ENCODE measurements at regions not wholly inside any gene's neighbourhood (a gene's known extent, or its start where the extent isn't known, plus 50 kb on each side); places are given as distances from the start of the nearest gene placed in this dataset.

GRCh38 chr1:191305370-191305769 lies 827.7 kb upstream of the BRINP3 start:
- ChIA-PET CTCF (no interaction called here), POLR2A (no interaction called here)
- Mint-ChIP-seq H3K27ac (no peak overlapping the region), H3K4me3 (no peak overlapping the region), H3K36me3 (ENCODE audit: low read depth) (no peaks in the 10 kb centered on the region), H3K9me3 (peaks cover 15% of the 10 kb centered on the region), H3K27me3 (no peaks in the 10 kb centered on the region), H3K4me1 (no peaks in the 10 kb centered on the region)
- no peak for TF ChIP-seq CTCF (IDR thresholded peaks at IDR 0.05)
- ATAC-seq (ENCODE audit: low read depth) (no peak), DNase-seq (no peak)
- intact Hi-C loops (cut with micrococcal nuclease): no loop called here

DNA sequence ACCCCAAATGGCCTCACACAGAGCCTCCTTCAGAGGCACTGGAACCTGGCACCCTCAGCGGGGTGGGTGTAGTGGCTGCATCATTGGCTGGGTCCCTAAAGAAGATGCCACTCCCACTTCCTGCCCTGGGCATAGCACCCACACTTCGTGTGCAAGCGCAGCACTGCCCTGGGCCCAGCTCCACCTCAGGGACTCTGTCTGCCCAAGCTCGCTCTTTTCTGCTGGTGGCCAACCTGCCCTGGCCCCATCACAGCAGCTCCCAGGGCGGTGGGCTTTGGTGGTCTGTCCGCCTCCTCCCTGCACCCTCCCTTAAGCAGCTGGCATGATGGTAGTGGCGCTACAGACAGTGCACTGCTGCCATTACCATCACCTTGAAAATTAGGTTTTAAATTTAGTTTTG lies 829.3 kb upstream of the BRINP3 start:
- ATAC-seq (ENCODE audit: low read depth) (no peak), DNase-seq (no peak)
- H3K4me1 Mint-ChIP-seq: no peaks in the 10 kb centered on the region
- POLR2A ChIA-PET: no interaction called here
- TF ChIP-seq CTCF (IDR thresholded peaks at IDR 0.05): no peak
- no peaks in the 10 kb centered on the region for H3K27me3 Mint-ChIP-seq
- peaks cover 8% of the 10 kb centered on the region for H3K9me3 Mint-ChIP-seq
- no peak overlapping the region for H3K27ac Mint-ChIP-seq
- intact Hi-C loops (cut with micrococcal nuclease): no loop called here
- no peak overlapping the region for H3K4me3 Mint-ChIP-seq
- no peaks in the 10 kb centered on the region for H3K36me3 Mint-ChIP-seq (ENCODE audit: low read depth)
- CTCF ChIA-PET: no interaction called here

GRCh38 chr1:191320062-191320461 lies 838.2 kb upstream of the RGS18 start:
- no peak for ATAC-seq (ENCODE audit: low read depth)
- intact Hi-C loops (cut with micrococcal nuclease): no loop called here
- Mint-ChIP-seq H3K27ac (no peak overlapping the region), H3K4me3 (no peak overlapping the region), H3K9me3 (no peaks in the 10 kb centered on the region), H3K4me1 (no peaks in the 10 kb centered on the region), H3K27me3 (no peaks in the 10 kb centered on the region), H3K36me3 (ENCODE audit: low read depth) (no peaks in the 10 kb centered on the region)
- TF ChIP-seq CTCF (IDR thresholded peaks at IDR 0.05): no peak
- no peak for DNase-seq
- ChIA-PET POLR2A (no interaction called here), CTCF (no interaction called here)

- Mint-ChIP-seq H3K36me3 (ENCODE audit: low read depth) (no peaks in the 10 kb centered on the region), H3K9me3 (peaks cover 3% of the 10 kb centered on the region), H3K4me3 (no peak overlapping the region), H3K27ac (no peak overlapping the region), H3K4me1 (no peaks in the 10 kb centered on the region), H3K27me3 (no peaks in the 10 kb centered on the region)
- CTCF ChIA-PET: no interaction called here
- POLR2A ChIA-PET: no interaction called here
- TF ChIP-seq CTCF (IDR thresholded peaks at IDR 0.05): no peak
- DNase-seq (no peak), ATAC-seq (ENCODE audit: low read depth) (no peak)
- intact Hi-C loops (cut with micrococcal nuclease): no loop called here
These were observed 830.4 kb upstream of the RGS18 start for GRCh38 chr1:191327868-191328267.

DNA sequence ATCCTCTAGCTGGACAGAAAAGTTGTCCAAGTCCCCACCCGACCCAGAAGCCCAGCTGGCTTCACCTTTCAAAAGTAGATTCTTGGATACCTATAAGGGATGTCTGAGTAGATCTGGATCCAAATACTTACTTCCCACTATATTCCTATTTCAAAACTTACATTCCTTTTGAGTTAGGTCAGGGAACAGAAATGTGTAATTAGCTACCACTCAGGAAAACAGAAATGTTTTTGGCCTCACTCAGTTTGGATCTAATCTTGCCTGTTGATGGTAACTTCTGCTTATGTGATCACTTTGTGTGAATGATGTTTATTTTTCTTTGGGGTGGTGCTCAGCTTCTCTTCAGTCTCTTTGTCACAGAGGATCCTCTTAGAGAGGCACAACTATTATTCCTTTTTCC lies 814.4 kb upstream of the RGS18 start:
- no peak for DNase-seq
- no peak for TF ChIP-seq CTCF (IDR thresholded peaks at IDR 0.05)
- POLR2A ChIA-PET: no interaction called here
- Mint-ChIP-seq H3K4me3 (no peak overlapping the region), H3K27ac (no peak overlapping the region), H3K9me3 (peaks cover 15% of the 10 kb centered on the region), H3K36me3 (ENCODE audit: low read depth) (no peaks in the 10 kb centered on the region), H3K27me3 (no peaks in the 10 kb centered on the region), H3K4me1 (no peaks in the 10 kb centered on the region)
- CTCF ChIA-PET: no interaction called here
- intact Hi-C loops (cut with micrococcal nuclease): no loop called here
- ATAC-seq (ENCODE audit: low read depth): no peak
